Fibroblast of mammary gland (primary cell): ENCODE measurements at regions not wholly inside any gene's neighbourhood (a gene's known extent, or its start where the extent isn't known, plus 50 kb on each side); places are given as distances from the start of the nearest gene placed in this dataset.

Experiments used
- DNase-seq: peaks from one replicate; pipeline ENCODE4 v3.0.0-alpha.2; 2010; ENCODE audit warnings: low read depth
- H3K4me3 ChIP-seq: 2 replicates; pipeline ENCODE4 v1.5.1; 2011; ENCODE audit warnings: low read depth, mild to moderate bottlenecking, low read length, moderate library complexity; ENCODE audit not compliant: control insufficient read depth
- TF ChIP-seq, protein P1 (sequence below): conservative IDR thresholded peaks from 2 replicates; pipeline ENCODE4 v1.5.1; 2011; ENCODE audit warnings: low read depth, low read length, inconsistent platforms; ENCODE audit not compliant: control insufficient read depth, insufficient read depth

DNA sequence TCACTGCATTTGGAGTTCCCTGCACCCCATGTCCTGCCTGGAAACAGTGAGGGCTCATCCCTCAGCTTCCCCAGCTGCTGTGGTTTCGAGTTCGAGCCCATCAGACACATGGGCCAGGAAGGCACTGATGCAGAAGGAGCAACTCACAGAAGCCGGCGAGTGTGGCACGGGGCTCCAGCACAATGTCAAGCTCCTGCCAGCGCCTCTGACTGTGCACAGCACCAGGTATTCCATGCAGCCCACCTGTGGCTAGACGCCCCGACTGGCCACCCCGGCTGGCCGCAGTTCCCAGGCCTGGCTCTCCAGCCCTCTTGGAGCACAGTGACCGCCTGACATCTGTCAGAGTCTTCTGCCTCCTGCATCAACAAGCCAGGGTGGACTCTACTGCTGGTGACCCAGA, 419.4 kb downstream of the SHANK2 start:
- TF ChIP-seq, protein P1, sequence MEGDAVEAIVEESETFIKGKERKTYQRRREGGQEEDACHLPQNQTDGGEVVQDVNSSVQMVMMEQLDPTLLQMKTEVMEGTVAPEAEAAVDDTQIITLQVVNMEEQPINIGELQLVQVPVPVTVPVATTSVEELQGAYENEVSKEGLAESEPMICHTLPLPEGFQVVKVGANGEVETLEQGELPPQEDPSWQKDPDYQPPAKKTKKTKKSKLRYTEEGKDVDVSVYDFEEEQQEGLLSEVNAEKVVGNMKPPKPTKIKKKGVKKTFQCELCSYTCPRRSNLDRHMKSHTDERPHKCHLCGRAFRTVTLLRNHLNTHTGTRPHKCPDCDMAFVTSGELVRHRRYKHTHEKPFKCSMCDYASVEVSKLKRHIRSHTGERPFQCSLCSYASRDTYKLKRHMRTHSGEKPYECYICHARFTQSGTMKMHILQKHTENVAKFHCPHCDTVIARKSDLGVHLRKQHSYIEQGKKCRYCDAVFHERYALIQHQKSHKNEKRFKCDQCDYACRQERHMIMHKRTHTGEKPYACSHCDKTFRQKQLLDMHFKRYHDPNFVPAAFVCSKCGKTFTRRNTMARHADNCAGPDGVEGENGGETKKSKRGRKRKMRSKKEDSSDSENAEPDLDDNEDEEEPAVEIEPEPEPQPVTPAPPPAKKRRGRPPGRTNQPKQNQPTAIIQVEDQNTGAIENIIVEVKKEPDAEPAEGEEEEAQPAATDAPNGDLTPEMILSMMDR = no peak
- H3K4me3 ChIP-seq = no peak overlapping the region
- no peak for DNase-seq

DNA sequence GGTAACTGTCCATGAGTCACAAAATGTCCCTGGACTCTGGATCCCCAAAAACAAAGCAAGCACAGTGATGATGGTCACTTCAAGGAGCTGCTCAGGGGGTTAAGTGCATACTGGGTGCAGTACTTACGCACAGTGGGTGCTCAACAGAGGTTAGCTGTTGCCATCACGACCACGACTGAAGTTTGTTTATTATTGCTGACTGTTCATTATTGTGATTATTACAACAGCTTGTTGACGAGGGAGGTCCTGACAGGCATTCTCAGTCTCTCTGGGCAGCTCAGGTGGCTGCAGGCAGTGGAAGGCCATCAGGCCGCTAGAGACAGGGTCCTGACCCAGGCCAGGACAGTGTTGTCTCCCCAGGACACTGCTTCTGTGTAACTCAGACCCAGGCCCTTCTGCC, 418.8 kb downstream of the SHANK2 start:
- no peak for DNase-seq
- no peak overlapping the region for H3K4me3 ChIP-seq
- TF ChIP-seq, protein P1 = no peak

DNA sequence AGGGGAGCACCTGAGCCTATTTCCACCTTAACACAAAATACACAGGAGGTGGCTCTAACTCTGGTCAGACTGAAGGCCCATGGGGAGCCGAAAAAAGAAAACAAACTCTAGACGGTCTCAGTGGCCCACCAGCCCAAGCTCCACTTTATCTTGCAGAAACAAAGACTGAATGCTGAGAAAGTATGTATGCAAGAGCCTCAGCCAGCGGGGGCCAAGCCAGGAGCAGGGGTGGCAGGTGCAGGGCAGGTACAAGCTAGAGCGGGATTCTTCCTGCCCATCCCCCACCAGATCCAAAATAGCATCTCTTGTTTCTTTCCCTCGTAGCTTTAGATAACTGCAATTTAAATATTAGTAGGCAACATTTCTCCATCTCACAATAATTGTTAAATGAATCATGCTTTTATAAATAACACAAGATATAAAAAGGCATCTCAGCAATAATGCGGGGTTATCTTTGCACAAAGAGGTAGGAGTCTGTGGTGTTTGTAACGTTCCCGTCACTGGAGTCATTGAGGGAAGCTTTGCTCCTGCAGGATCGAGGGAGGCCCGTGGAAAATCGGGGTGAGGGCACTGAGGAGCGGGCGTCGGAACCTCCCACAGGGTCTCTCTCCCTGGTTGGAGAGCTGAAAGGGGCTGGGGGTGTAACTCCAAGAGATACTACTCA, 418.0 kb downstream of the SHANK2 start:
- TF ChIP-seq, protein P1 = no peak
- DNase-seq = no peak
- no peak overlapping the region for H3K4me3 ChIP-seq

DNA sequence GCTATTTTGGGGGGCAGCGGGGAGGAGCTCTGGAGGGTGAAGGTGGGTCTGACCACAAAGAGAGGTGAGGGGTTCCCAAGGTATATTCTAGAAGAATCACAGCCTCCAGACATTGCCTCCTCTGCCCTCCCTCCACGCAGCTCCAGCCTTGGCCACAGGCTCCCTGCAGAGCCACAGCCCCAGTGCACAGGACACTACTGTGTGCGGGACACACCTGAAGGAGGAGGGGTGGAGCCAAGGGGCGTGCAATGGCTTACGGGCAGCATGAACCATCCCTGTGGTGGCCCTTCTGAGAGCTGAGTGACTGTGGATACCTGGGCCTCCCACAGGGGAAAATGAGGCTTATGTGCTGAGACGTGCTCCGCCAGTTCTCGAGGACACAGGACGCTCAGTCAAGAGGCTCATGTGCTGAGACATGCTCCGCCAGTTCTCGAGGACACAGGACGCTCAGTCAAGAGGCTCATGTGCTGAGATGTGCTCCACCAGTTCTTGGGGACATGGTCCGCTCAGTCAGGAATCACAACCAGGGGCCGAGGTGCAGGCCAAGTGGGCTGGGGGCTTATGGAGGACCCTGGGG, 417.3 kb downstream of the SHANK2 start:
- no peak overlapping the region for H3K4me3 ChIP-seq
- TF ChIP-seq, protein P1 = no peak
- no peak for DNase-seq

DNA sequence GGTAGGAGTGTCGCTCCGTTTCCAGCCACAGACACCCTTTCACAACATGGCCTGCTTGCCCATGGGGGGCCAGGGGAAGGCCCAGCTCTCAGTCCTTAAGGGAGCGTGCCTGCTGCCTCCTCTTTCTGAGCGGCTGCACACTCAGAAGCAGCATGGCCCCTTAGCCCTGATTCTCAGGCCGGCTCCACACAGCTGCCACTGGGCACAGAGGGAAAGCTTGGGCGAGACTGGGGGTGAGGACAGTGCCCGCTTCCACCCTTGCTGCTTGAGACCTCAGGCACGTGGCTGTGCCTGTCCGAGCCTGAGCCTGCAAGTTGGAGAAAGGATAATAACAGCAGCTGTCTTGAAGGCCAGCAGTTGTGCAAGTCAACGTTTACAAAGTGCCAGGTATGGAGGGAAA, 416.3 kb downstream of the SHANK2 start:
- no peak overlapping the region for H3K4me3 ChIP-seq
- DNase-seq = no peak
- TF ChIP-seq, protein P1 = no peak

DNA sequence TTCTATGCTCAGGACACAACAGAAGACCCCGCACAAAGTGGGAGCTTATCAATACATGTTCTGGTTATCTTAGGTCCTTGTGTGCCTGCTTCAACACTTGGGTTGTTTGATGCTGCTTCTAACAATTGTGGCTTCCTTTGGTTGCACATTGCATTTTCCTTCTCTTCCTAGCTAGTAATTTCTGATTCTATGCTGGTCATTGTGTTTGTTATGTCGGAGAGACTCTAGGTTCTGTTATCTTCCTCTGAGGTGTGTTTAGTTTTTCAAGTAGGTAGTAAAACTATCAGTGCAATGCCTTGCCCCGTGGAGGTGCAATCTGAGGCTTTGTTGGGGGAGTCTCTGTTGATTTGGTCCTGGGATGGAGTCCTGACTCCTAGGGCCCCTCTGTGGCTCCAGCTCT, 414.2 kb downstream of the SHANK2 start:
- DNase-seq = no peak
- TF ChIP-seq, protein P1 = no peak
- no peak overlapping the region for H3K4me3 ChIP-seq
